ENCODE measurements at regions not wholly inside any gene's neighbourhood (a gene's known extent, or its start where the extent isn't known, plus 50 kb on each side); places are given as distances from the start of the nearest gene placed in this dataset.
"Not testable (repeated sequence)": the region's sequence is repeated elsewhere in the genome, so short reads cannot be mapped to it uniquely, and the experiment has no call there.

DNA sequence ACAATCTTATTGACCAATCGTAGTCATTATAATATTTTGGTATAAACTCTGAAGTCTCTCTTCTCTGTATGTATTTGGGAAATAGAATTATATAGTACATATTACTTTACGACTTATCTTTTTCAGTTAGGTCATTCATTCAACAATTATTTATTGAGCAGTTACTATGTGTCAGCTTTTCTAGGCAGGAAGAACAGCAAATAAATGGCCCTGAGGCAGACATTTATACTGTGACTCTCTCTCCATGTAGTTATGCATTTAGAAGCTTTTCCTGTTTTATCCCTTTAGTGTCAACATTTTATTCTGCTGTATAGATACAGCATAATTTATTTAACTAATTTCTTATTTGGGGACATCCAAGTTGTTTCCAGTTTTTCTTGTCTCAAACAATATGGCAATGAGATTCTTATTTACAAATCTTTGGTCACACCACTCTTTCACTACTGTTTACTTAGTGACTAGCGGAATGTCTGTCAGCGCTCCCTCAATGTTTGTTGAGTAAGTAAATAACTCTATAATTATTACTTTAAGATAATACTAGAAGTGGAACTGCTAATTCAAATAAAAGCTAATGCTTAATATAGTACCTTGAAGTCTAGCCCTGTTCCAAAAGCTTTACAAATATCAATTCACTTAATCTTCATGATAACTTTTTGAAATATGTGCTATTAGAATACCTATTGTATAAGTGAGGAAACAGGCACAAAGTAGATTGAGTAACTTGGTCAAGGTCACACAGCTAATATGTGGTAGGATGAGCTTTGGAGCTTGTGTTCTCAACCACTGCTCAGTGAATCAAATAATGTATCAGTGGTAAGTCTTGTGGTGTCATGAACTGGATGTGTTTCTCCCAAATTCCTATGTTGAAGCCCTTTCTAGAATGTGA lies 465.6 kb downstream of the SIPA1L2 start:
- DNase-seq (ENCODE audit: extremely low read depth, insufficient read length) = no peak
- Histone ChIP-seq H3K36me3 (ENCODE audit: control insufficient read depth, insufficient read depth, low read length) (no peaks in the 10 kb centered on the region), H3K4me3 (replicated peaks; ENCODE audit: low read depth, low read length) (no peak overlapping the region), H3K27me3 (replicated peaks; ENCODE audit: control insufficient read depth, insufficient read depth, low read length) (no peaks in the 10 kb centered on the region)
- TF ChIP-seq, protein P1, sequence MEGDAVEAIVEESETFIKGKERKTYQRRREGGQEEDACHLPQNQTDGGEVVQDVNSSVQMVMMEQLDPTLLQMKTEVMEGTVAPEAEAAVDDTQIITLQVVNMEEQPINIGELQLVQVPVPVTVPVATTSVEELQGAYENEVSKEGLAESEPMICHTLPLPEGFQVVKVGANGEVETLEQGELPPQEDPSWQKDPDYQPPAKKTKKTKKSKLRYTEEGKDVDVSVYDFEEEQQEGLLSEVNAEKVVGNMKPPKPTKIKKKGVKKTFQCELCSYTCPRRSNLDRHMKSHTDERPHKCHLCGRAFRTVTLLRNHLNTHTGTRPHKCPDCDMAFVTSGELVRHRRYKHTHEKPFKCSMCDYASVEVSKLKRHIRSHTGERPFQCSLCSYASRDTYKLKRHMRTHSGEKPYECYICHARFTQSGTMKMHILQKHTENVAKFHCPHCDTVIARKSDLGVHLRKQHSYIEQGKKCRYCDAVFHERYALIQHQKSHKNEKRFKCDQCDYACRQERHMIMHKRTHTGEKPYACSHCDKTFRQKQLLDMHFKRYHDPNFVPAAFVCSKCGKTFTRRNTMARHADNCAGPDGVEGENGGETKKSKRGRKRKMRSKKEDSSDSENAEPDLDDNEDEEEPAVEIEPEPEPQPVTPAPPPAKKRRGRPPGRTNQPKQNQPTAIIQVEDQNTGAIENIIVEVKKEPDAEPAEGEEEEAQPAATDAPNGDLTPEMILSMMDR (IDR thresholded peaks at IDR 0.05; ENCODE audit: insufficient read depth, low read length, poor library complexity, severe bottlenecking) = no peak

DNA sequence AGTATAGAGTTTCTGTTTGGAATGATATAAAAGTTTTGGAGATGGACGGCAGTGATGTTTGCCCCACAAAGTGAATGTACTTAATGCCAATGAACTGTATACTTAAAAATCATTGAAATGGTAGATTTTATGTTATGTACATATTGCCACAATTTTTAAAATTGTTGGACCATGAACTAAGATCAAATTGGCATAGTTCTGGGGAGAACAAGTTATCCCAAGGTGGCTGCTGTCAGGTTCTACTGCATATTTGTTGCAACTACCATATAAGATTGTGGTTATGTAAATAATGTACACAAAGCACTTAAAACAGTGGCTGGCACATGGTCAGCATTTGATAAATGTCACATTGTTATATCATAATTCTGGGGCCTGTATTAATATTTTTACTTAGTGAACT lies 466.4 kb downstream of the SIPA1L2 start:
- TF ChIP-seq, protein P1 (IDR thresholded peaks at IDR 0.05; ENCODE audit: insufficient read depth, low read length, poor library complexity, severe bottlenecking) = no peak
- Histone ChIP-seq H3K4me3 (replicated peaks; ENCODE audit: low read depth, low read length) (no peak overlapping the region), H3K36me3 (ENCODE audit: control insufficient read depth, insufficient read depth, low read length) (no peaks in the 10 kb centered on the region), H3K27me3 (replicated peaks; ENCODE audit: control insufficient read depth, insufficient read depth, low read length) (no peaks in the 10 kb centered on the region)
- no peak for DNase-seq (ENCODE audit: extremely low read depth, insufficient read length)

DNA sequence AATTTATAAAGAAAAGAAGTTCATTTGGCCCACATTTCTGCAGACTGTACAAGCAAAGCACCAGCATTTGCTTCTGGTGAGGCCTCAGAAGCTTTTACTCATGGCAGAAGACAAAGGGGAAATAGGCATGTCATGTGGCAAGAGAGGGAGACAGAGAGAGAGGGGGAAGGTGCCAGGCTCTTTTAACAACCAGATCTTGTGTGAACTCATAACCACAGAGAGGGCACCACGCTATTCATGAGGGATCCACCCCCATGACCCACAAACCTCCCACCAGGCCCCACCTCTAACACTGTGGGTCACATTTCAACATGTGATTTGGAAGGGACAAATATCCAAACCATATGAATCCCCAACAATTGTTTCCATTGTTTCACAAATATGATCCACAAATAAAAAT lies 467.9 kb downstream of the SIPA1L2 start:
- H3K4me3 ChIP-seq (replicated peaks; ENCODE audit: low read depth, low read length) = no peak overlapping the region
- no peak for DNase-seq (ENCODE audit: extremely low read depth, insufficient read length)
- H3K27me3 ChIP-seq (replicated peaks; ENCODE audit: control insufficient read depth, insufficient read depth, low read length) = no peaks in the 10 kb centered on the region
- TF ChIP-seq, protein P1 (IDR thresholded peaks at IDR 0.05; ENCODE audit: insufficient read depth, low read length, poor library complexity, severe bottlenecking) = no peak
- no peaks in the 10 kb centered on the region for H3K36me3 ChIP-seq (ENCODE audit: control insufficient read depth, insufficient read depth, low read length)

DNA sequence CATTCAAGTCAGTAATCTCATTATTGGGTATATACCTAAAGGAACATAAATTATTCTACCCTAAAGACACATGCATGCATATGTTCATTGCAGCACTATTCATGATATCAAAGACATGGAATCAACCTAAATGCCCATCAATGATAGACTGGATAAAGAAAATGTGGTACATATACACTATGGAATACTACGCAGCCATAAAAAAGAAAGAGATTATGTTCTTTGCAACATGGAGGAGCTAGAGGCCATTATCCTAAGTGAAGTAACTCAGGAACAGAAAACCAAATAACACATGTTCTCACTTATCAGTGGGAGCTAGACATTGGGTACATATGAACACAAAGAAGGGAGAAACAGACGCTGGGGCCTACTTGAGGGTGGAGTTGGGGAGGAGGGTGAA lies 471.4 kb downstream of the SIPA1L2 start:
- not testable (repeated sequence) for H3K36me3 ChIP-seq (ENCODE audit: control insufficient read depth, insufficient read depth, low read length); DNase-seq (ENCODE audit: extremely low read depth, insufficient read length); H3K4me3 ChIP-seq (replicated peaks; ENCODE audit: low read depth, low read length); H3K27me3 ChIP-seq (replicated peaks; ENCODE audit: control insufficient read depth, insufficient read depth, low read length)

DNA sequence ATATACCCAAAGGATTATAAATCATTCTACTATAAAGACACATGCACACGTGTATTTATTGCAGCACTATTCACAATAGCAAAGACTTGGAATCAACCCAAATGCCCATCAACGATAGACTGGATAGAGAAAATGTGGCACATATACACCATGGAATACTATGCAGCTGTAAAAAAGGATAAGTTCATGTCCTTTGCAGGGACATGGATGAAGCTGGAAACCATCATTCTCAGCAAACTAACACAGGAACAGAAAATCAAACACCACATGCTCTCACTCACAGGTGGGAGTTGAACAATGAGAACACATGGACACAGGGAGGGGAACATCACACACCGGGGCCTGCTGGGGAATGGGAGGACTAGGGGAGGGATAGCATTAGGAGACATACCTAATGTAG lies 473.9 kb downstream of the SIPA1L2 start:
- not testable (repeated sequence) for DNase-seq (ENCODE audit: extremely low read depth, insufficient read length); H3K27me3 ChIP-seq (replicated peaks; ENCODE audit: control insufficient read depth, insufficient read depth, low read length); H3K36me3 ChIP-seq (ENCODE audit: control insufficient read depth, insufficient read depth, low read length); H3K4me3 ChIP-seq (replicated peaks; ENCODE audit: low read depth, low read length)

DNA sequence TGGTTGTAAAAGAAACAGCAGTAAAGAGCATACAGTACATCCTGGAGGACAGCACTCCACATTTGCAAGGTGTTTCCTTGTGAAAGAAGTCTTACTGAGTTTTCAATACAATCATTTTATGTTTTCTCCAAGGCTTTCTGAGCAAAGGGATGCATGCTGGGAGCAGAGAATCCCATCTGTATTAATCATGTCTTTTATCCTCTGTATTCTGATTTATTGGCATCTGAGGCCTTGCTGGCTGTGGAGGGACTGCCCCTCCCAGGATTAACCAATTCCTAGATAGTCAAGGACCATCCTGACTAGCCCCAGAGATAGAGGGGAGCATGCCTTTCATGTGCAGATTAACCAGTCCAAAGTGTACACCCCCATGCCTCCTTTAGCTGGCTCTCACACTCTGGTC lies 476.3 kb downstream of the SIPA1L2 start:
- Histone ChIP-seq H3K27me3 (replicated peaks; ENCODE audit: control insufficient read depth, insufficient read depth, low read length) (no peaks in the 10 kb centered on the region), H3K36me3 (ENCODE audit: control insufficient read depth, insufficient read depth, low read length) (no peaks in the 10 kb centered on the region), H3K4me3 (replicated peaks; ENCODE audit: low read depth, low read length) (no peak overlapping the region)
- DNase-seq (ENCODE audit: extremely low read depth, insufficient read length) = no peak
- TF ChIP-seq, protein P1 (IDR thresholded peaks at IDR 0.05; ENCODE audit: insufficient read depth, low read length, poor library complexity, severe bottlenecking) = no peak

Data from GM06990 (cell line).